ENCODE measurements at regions not wholly inside any gene's neighbourhood (a gene's known extent, or its start where the extent isn't known, plus 50 kb on each side); places are given as distances from the start of the nearest gene placed in this dataset.

- TF ChIP-seq, protein P1, sequence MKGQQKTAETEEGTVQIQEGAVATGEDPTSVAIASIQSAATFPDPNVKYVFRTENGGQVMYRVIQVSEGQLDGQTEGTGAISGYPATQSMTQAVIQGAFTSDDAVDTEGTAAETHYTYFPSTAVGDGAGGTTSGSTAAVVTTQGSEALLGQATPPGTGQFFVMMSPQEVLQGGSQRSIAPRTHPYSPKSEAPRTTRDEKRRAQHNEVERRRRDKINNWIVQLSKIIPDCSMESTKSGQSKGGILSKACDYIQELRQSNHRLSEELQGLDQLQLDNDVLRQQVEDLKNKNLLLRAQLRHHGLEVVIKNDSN (IDR thresholded peaks at IDR 0.05), result no peak
Observed at GRCh38 chr2:238632181-238633060, 205.7 kb downstream of the ASB1 start.

- TF ChIP-seq, protein P1 (IDR thresholded peaks at IDR 0.05), result no peak
- TF ChIP-seq RAD21 (IDR thresholded peaks at IDR 0.05; ENCODE audit: low read depth), result no peak
- no peak for TF ChIP-seq ZBTB7A (IDR thresholded peaks at IDR 0.05; ENCODE audit: low read depth)
- TF ChIP-seq FOXM1 (IDR thresholded peaks at IDR 0.05; ENCODE audit: borderline replicate concordance, low read depth), result no peak
- TF ChIP-seq TCF12 (IDR thresholded peaks at IDR 0.05; ENCODE audit: low read depth), result no peak
- no peak for TF ChIP-seq TAF1 (IDR thresholded peaks at IDR 0.05; ENCODE audit: low read depth)
- no peak for TF ChIP-seq MAX (IDR thresholded peaks at IDR 0.05)
- TF ChIP-seq TEAD4 (IDR thresholded peaks at IDR 0.05), result no peak
- no peak for TF ChIP-seq YY1 (IDR thresholded peaks at IDR 0.05; ENCODE audit: low read depth)
Observed at GRCh38 chr2:238633426-238634328, 206.9 kb downstream of the ASB1 start.

DNA sequence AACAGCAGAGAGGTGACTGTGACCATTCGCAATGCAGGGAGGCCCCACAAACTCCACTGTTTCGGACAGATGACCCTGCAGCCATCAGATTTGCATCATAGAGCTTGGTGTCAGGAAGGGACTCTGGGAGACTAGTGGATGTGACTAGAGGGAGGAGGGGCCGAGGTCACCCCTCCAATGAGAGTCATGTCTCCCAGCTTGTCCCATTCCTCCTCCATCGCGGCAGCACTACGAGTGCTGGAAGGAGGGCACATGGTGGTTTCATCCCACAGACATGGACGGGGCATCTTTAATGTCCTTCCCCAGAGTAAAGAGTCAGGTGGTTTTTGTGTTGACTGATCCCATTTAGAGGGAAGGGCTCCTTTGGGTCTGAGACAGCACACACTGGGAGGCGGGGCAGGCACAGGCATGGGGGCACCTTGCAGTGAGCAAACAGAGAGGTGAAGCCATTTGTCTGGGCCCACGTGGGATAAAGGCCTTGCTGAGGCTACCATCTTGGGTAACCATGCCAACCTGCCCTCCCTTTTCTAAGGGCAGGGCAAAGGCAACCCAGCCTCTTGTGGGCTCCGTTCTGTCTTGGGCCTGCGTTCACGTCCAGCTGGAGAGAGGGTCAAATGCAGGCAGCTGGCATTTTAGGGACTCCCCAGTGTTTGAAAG, 208.1 kb downstream of the ASB1 start:
- no peak for TF ChIP-seq CEBPB (IDR thresholded peaks at IDR 0.05)
- TF ChIP-seq RAD21 (IDR thresholded peaks at IDR 0.05; ENCODE audit: low read depth), result no peak

DNA sequence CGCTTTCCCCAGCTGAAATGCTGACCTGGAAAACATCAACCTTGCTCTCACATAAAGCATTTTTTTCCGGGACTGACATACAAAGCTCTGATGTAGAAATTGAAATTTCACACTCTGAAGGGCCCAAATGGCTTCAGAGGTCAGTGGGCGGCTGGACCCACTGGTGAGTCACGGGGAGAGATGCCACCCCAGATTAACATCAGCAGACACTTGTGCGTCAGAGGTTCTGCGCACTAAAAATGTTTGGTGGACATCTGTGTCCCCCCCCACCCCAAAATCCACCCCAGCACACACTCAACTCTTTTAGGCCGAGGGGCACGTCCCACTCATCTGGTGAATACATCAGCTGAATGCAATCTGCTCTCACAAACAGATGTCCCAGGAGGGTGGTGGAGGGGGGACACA, 208.9 kb downstream of the ASB1 start:
- TF ChIP-seq EP300 (IDR thresholded peaks at IDR 0.05; ENCODE audit: borderline replicate concordance) (no peak), YY1 (IDR thresholded peaks at IDR 0.05; ENCODE audit: low read depth) (no peak), MAX (IDR thresholded peaks at IDR 0.05) (no peak), RAD21 (IDR thresholded peaks at IDR 0.05; ENCODE audit: low read depth) (no peak), TEAD4 (IDR thresholded peaks at IDR 0.05) (no peak), CEBPB (IDR thresholded peaks at IDR 0.05) (no peak), EGR1 (IDR thresholded peaks at IDR 0.05) (no peak), NFIC (IDR thresholded peaks at IDR 0.05) (no peak), CREB1 (IDR thresholded peaks at IDR 0.05; ENCODE audit: low read depth) (no peak), FOXM1 (IDR thresholded peaks at IDR 0.05; ENCODE audit: borderline replicate concordance, low read depth) (no peak), ZBTB7A (IDR thresholded peaks at IDR 0.05; ENCODE audit: low read depth) (no peak), TAF1 (IDR thresholded peaks at IDR 0.05; ENCODE audit: low read depth) (no peak), TCF12 (IDR thresholded peaks at IDR 0.05; ENCODE audit: low read depth) (no peak)
- TF ChIP-seq, protein P2, sequence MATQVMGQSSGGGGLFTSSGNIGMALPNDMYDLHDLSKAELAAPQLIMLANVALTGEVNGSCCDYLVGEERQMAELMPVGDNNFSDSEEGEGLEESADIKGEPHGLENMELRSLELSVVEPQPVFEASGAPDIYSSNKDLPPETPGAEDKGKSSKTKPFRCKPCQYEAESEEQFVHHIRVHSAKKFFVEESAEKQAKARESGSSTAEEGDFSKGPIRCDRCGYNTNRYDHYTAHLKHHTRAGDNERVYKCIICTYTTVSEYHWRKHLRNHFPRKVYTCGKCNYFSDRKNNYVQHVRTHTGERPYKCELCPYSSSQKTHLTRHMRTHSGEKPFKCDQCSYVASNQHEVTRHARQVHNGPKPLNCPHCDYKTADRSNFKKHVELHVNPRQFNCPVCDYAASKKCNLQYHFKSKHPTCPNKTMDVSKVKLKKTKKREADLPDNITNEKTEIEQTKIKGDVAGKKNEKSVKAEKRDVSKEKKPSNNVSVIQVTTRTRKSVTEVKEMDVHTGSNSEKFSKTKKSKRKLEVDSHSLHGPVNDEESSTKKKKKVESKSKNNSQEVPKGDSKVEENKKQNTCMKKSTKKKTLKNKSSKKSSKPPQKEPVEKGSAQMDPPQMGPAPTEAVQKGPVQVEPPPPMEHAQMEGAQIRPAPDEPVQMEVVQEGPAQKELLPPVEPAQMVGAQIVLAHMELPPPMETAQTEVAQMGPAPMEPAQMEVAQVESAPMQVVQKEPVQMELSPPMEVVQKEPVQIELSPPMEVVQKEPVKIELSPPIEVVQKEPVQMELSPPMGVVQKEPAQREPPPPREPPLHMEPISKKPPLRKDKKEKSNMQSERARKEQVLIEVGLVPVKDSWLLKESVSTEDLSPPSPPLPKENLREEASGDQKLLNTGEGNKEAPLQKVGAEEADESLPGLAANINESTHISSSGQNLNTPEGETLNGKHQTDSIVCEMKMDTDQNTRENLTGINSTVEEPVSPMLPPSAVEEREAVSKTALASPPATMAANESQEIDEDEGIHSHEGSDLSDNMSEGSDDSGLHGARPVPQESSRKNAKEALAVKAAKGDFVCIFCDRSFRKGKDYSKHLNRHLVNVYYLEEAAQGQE (IDR thresholded peaks at IDR 0.05; ENCODE audit: low read depth), result no peak
- TF ChIP-seq, protein P1 (IDR thresholded peaks at IDR 0.05), result no peak

- TF ChIP-seq NFIC (IDR thresholded peaks at IDR 0.05), result no peak
Observed at GRCh38 chr2:238636269-238637073, 209.7 kb downstream of the ASB1 start.

Measured in Ishikawa (cell line).